ENCODE measurements at regions not wholly inside any gene's neighbourhood (a gene's known extent, or its start where the extent isn't known, plus 50 kb on each side); places are given as distances from the start of the nearest gene placed in this dataset.

DNA sequence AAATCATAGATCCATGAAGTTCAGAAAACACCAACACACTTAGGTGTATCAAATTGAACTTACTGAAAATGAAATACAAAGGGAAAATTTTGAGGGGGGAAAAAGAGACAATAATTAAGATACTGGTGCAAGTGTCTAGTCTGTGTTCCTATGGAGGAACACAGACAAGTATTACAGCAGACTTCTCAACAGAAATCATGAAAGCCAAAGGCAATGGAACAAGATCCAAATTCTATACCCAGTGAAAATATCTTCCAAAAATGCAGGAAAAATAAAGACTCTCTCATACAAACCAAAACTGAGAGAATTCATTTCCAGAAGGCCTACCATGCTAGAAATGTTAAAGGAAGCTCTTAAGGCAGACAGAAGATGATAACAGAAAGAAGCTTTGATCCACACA lies 63.1 kb downstream of the NRN1 start:
- Histone ChIP-seq H3K4me2 (ENCODE audit: insufficient read depth, low read length) (no peak overlapping the region), H2AFZ (ENCODE audit: low read depth, low read length) (no peak overlapping the region), H3K9me3 (replicated peaks; ENCODE audit: control insufficient read depth, insufficient read depth, low read depth, low read length) (no peaks in the 10 kb centered on the region), H3K27me3 (ENCODE audit: control insufficient read depth in 2 of 2, insufficient read depth in 2 of 2, low read length in 2 of 2) (no peaks in the 10 kb centered on the region), H3K9ac (ENCODE audit: insufficient read depth in 1 of 2, low read depth in 2 of 2, low read length in 2 of 2) (no peak overlapping the region), H3K9me1 (ENCODE audit: control insufficient read depth, insufficient read depth, low read length) (no peaks in the 10 kb centered on the region), H3K4me3 (no peak overlapping the region), H3K79me2 (ENCODE audit: control insufficient read depth, insufficient read depth, low read length) (no peaks in the 10 kb centered on the region), H3K4me1 (replicated peaks in 1 of 2; ENCODE audit: control insufficient read depth in 2 of 2, insufficient read depth in 2 of 2, low read length in 2 of 2) (no peaks in the 10 kb centered on the region), H3K36me3 (ENCODE audit: control insufficient read depth, insufficient read depth, low read length) (no peaks in the 10 kb centered on the region), H4K20me1 (replicated peaks; ENCODE audit: control insufficient read depth, insufficient read depth, low read length) (no peaks in the 10 kb centered on the region), H3K27ac (ENCODE audit: extremely low read depth, low read depth, low read length) (no peak overlapping the region)
- in situ Hi-C loops (cut with MboI) (no loop called here), intact Hi-C loops (cut with micrococcal nuclease) (no loop called here)
- ChIA-PET CTCF (ENCODE audit: low intra/inter-chr PET ratio) (no interaction called here), POLR2A (no interaction called here)
- BruUV-seq (replicated peaks): no TSS peak
- TF ChIP-seq ZFP1 (CRISPR knock-in tag; IDR thresholded peaks at IDR 0.05) (peak; percentile 98), CEBPB (tag; IDR thresholded peaks at IDR 0.05) (no peak), CBX5 (IDR thresholded peaks at IDR 0.05; ENCODE audit: borderline replicate concordance, low read depth) (0 out of 2 replicates have a peak, but pooled peaks have one; percentile 60), CBX3 (IDR thresholded peaks at IDR 0.05; ENCODE audit: borderline replicate concordance in 1 of 2, low read length in 2 of 2) (peak in 1 of 2 experiments; percentile 84; a peak in 2 of 3 replicates), TRIM28 (IDR thresholded peaks at IDR 0.05) (peak; percentile 75; the same call in 1 of the 2 replicates), HDAC1 (IDR thresholded peaks at IDR 0.05) (no peak)
- TF ChIP-seq, protein P1, sequence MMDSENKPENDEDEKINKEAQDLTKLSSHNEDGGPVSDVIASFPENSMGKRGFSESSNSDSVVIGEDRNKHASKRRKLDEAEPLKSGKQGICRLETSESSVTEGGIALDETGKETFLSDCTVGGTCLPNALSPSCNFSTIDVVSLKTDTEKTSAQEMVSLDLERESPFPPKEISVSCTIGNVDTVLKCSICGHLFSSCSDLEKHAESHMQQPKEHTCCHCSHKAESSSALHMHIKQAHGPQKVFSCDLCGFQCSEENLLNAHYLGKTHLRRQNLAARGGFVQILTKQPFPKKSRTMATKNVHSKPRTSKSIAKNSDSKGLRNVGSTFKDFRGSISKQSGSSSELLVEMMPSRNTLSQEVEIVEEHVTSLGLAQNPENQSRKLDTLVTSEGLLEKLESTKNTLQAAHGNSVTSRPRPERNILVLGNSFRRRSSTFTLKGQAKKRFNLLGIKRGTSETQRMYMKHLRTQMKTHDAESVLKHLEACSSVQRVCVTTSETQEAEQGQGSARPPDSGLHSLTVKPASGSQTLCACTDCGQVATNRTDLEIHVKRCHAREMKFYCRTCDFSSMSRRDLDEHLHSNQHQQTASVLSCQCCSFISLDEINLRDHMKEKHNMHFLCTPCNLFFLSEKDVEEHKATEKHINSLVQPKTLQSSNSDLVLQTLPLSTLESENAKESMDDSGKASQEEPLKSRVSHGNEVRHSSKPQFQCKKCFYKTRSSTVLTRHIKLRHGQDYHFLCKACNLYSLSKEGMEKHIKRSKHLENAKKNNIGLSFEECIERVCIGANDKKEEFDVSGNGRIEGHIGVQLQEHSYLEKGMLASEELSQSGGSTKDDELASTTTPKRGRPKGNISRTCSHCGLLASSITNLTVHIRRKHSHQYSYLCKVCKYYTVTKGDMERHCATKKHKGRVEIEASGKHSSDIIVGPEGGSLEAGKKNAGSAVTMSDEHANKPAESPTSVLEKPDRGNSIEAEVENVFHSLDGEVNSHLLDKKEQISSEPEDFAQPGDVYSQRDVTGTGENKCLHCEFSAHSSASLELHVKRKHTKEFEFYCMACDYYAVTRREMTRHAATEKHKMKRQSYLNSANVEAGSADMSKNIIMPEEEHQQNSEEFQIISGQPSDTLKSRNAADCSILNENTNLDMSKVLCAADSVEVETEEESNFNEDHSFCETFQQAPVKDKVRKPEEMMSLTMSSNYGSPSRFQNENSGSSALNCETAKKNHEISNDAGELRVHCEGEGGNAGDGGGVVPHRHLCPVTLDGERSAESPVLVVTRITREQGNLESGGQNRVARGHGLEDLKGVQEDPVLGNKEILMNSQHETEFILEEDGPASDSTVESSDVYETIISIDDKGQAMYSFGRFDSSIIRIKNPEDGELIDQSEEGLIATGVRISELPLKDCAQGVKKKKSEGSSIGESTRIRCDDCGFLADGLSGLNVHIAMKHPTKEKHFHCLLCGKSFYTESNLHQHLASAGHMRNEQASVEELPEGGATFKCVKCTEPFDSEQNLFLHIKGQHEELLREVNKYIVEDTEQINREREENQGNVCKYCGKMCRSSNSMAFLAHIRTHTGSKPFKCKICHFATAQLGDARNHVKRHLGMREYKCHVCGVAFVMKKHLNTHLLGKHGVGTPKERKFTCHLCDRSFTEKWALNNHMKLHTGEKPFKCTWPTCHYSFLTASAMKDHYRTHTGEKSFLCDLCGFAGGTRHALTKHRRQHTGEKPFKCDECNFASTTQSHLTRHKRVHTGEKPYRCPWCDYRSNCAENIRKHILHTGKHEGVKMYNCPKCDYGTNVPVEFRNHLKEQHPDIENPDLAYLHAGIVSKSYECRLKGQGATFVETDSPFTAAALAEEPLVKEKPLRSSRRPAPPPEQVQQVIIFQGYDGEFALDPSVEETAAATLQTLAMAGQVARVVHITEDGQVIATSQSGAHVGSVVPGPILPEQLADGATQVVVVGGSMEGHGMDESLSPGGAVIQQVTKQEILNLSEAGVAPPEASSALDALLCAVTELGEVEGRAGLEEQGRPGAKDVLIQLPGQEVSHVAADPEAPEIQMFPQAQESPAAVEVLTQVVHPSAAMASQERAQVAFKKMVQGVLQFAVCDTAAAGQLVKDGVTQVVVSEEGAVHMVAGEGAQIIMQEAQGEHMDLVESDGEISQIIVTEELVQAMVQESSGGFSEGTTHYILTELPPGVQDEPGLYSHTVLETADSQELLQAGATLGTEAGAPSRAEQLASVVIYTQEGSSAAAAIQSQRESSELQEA (IDR thresholded peaks at IDR 0.05; ENCODE audit: low read depth): no peak
- TF ChIP-seq, protein P2, sequence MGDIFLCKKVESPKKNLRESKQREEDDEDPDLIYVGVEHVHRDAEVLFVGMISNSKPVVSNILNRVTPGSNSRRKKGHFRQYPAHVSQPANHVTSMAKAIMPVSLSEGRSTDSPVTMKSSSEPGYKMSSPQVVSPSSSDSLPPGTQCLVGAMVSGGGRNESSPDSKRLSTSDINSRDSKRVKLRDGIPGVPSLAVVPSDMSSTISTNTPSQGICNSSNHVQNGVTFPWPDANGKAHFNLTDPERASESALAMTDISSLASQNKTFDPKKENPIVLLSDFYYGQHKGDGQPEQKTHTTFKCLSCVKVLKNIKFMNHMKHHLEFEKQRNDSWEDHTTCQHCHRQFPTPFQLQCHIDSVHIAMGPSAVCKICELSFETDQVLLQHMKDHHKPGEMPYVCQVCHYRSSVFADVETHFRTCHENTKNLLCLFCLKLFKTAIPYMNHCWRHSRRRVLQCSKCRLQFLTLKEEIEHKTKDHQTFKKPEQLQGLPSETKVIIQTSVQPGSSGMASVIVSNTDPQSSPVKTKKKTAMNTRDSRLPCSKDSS (IDR thresholded peaks at IDR 0.05; ENCODE audit: low read depth, partially characterized antibody): peak; percentile 54
- DNase-seq (ENCODE audit: extremely low read depth in 1 of 4, low spot score in 3 of 4) (no peak), FAIRE-seq (no peak), ATAC-seq (no peak)

Data from K562 (cell line).